ENCODE measurements at regions not wholly inside any gene's neighbourhood (a gene's known extent, or its start where the extent isn't known, plus 50 kb on each side); places are given as distances from the start of the nearest gene placed in this dataset.

DNA sequence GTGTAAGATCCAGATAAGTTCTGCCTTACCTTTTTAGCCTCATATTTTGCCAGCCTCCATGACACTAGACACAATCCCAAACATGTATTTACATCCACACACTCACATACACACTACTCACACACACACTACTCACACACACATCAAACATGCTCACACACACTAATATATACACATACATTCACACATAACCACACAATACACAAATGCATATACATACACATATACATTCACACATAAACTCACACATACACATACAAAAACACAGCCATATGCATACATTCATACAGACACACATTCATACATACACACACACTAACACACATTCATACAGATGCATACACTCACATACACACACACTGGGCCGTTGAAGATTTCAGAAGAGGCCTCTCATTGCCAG is 109.5 kb downstream of the MAIP1 start:
- Histone ChIP-seq H3K4me2 (ENCODE audit: insufficient read depth, low read length, poor library complexity, severe bottlenecking) (no peak overlapping the region), H3K36me3 (replicated peaks in 1 of 2; ENCODE audit: control insufficient read depth in 2 of 2, insufficient read depth in 2 of 2, low read length in 2 of 2) (no peaks in the 10 kb centered on the region), H2AFZ (ENCODE audit: low read length) (peak overlapping the region; percentile 27), H2BK12ac (ENCODE audit: low read length) (no peak overlapping the region), H3K27me3 (ENCODE audit: control insufficient read depth in 3 of 3, insufficient read depth in 3 of 3, low read depth in 1 of 3, low read length in 3 of 3) (no peaks in the 10 kb centered on the region), H2BK15ac (ENCODE audit: low read length) (no peak overlapping the region), H3K14ac (ENCODE audit: low read length) (no peak overlapping the region), H3K9me3 (replicated peaks in 1 of 2; ENCODE audit: control insufficient read depth in 2 of 2, insufficient read depth in 1 of 2, low read depth in 1 of 2, low read length in 2 of 2) (peaks cover 0 to 3% of the 10 kb centered on the region in 2 donors), H2BK5ac (ENCODE audit: low read length) (no peak overlapping the region), H4K8ac (ENCODE audit: low read depth, low read length) (no peak overlapping the region), H3K9ac (ENCODE audit: low read depth, low read length, poor library complexity) (no peak overlapping the region), H3K4me3 (ENCODE audit: low read length in 2 of 2) (no peak overlapping the region), H3K79me1 (ENCODE audit: low read depth, low read length) (no peaks in the 10 kb centered on the region), H3K18ac (ENCODE audit: low read length) (no peak overlapping the region), H3K23ac (ENCODE audit: low read depth, low read length, poor library complexity) (no peak overlapping the region), H2BK120ac (ENCODE audit: low read depth, low read length) (no peak overlapping the region), H3K27ac (replicated peaks; ENCODE audit: low read length) (no peak overlapping the region), H3K4ac (ENCODE audit: low read length) (no peak overlapping the region), H4K91ac (ENCODE audit: low read depth, low read length, poor library complexity) (no peak overlapping the region), H3K4me1 (ENCODE audit: control insufficient read depth in 2 of 2, insufficient read depth in 1 of 2, low read depth in 1 of 2, low read length in 2 of 2) (peaks cover 0 to 12% of the 10 kb centered on the region in 2 donors), H2AK5ac (ENCODE audit: low read depth, low read length) (no peak overlapping the region)
- no peak for DNase-seq (ENCODE audit: low spot score)
- no CpG with 5 or more reads among the region's 1 CpG for WGBS, 2 donors (ENCODE audit: extremely low coverage in 2 of 2, insufficient read length in 2 of 2, insufficient replicate concordance in 1 of 2)

DNA sequence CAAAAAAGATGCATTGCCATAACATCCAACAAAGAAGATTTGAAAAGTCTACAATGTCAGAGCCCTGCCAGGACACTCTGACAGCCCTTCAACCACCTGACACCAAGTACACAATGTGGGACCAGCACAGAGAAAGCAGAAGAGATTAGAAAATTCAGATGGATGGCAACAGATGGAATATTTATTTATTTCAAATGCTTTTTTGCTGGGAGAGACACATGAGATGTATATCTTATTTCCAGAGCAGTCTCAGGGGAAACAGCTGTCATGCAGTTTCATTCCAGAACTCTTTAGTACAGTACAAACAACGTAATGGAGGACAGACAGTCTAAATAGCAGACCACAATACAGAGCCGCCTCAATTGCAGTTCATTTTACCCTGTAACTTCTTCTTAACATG is 110.1 kb downstream of the MAIP1 start:
- H3K4ac ChIP-seq (ENCODE audit: low read length), result no peak overlapping the region
- no peak overlapping the region for H3K23ac ChIP-seq (ENCODE audit: low read depth, low read length, poor library complexity)
- H4K91ac ChIP-seq (ENCODE audit: low read depth, low read length, poor library complexity), result no peak overlapping the region
- H3K36me3 ChIP-seq (replicated peaks in 1 of 2; ENCODE audit: control insufficient read depth in 2 of 2, insufficient read depth in 2 of 2, low read length in 2 of 2), result no peaks in the 10 kb centered on the region
- no peak for DNase-seq (ENCODE audit: low spot score)
- no peak overlapping the region for H2BK120ac ChIP-seq (ENCODE audit: low read depth, low read length)
- H3K4me2 ChIP-seq (ENCODE audit: insufficient read depth, low read length, poor library complexity, severe bottlenecking), result no peak overlapping the region
- H2BK5ac ChIP-seq (ENCODE audit: low read length), result no peak overlapping the region
- H3K9ac ChIP-seq (ENCODE audit: low read depth, low read length, poor library complexity), result no peak overlapping the region
- H4K8ac ChIP-seq (ENCODE audit: low read depth, low read length), result no peak overlapping the region
- no peak overlapping the region for H3K27ac ChIP-seq (replicated peaks; ENCODE audit: low read length)
- no peaks in the 10 kb centered on the region for H3K79me1 ChIP-seq (ENCODE audit: low read depth, low read length)
- peak overlapping the region; percentile 27 for H2AFZ ChIP-seq (ENCODE audit: low read length)
- no peak overlapping the region for H3K4me3 ChIP-seq (ENCODE audit: low read length in 2 of 2)
- H3K18ac ChIP-seq (ENCODE audit: low read length), result no peak overlapping the region
- no CpG with 5 or more reads among the region's 2 CpGs for WGBS, 2 donors (ENCODE audit: extremely low coverage in 2 of 2, insufficient read length in 2 of 2, insufficient replicate concordance in 1 of 2)
- no peaks in the 10 kb centered on the region for H3K27me3 ChIP-seq (ENCODE audit: control insufficient read depth in 3 of 3, insufficient read depth in 3 of 3, low read depth in 1 of 3, low read length in 3 of 3)
- H3K9me3 ChIP-seq (replicated peaks in 1 of 2; ENCODE audit: control insufficient read depth in 2 of 2, insufficient read depth in 1 of 2, low read depth in 1 of 2, low read length in 2 of 2), result peaks cover 0 to 3% of the 10 kb centered on the region in 2 donors
- no peak overlapping the region for H2BK15ac ChIP-seq (ENCODE audit: low read length)
- peaks cover 0 to 12% of the 10 kb centered on the region in 2 donors for H3K4me1 ChIP-seq (ENCODE audit: control insufficient read depth in 2 of 2, insufficient read depth in 1 of 2, low read depth in 1 of 2, low read length in 2 of 2)
- H2BK12ac ChIP-seq (ENCODE audit: low read length), result no peak overlapping the region
- no peak overlapping the region for H2AK5ac ChIP-seq (ENCODE audit: low read depth, low read length)
- H3K14ac ChIP-seq (ENCODE audit: low read length), result no peak overlapping the region

DNA sequence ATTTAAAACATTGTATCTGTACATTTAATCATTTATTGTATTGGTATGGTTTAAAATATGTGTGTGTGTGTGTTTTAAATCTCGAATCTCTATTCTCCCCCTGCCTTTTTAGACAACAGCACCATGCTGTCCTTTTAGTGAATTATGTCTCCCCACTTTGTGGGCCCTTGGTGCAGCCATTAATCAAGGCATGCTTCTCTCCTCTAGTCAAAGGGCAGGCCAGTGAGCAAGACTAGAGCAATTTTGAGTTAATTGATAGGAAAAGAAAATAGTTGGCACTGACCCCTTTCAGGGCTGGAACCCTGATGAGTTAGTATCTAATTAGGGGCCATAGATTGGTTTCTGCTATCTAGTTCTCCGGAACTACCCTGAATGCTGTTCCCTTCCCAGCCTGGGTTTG is 111.0 kb downstream of the MAIP1 start:
- Histone ChIP-seq H3K9me3 (replicated peaks in 1 of 2; ENCODE audit: control insufficient read depth in 2 of 2, insufficient read depth in 1 of 2, low read depth in 1 of 2, low read length in 2 of 2) (peaks cover 0 to 3% of the 10 kb centered on the region in 2 donors), H2BK15ac (ENCODE audit: low read length) (no peak overlapping the region), H4K91ac (ENCODE audit: low read depth, low read length, poor library complexity) (no peak overlapping the region), H3K4ac (ENCODE audit: low read length) (no peak overlapping the region), H3K9ac (ENCODE audit: low read depth, low read length, poor library complexity) (no peak overlapping the region), H3K36me3 (replicated peaks in 1 of 2; ENCODE audit: control insufficient read depth in 2 of 2, insufficient read depth in 2 of 2, low read length in 2 of 2) (no peaks in the 10 kb centered on the region), H3K4me2 (ENCODE audit: insufficient read depth, low read length, poor library complexity, severe bottlenecking) (no peak overlapping the region), H2BK12ac (ENCODE audit: low read length) (no peak overlapping the region), H3K23ac (ENCODE audit: low read depth, low read length, poor library complexity) (no peak overlapping the region), H3K27me3 (ENCODE audit: control insufficient read depth in 3 of 3, insufficient read depth in 3 of 3, low read depth in 1 of 3, low read length in 3 of 3) (no peaks in the 10 kb centered on the region), H3K79me1 (ENCODE audit: low read depth, low read length) (no peaks in the 10 kb centered on the region), H3K4me1 (ENCODE audit: control insufficient read depth in 2 of 2, insufficient read depth in 1 of 2, low read depth in 1 of 2, low read length in 2 of 2) (peaks cover 0 to 12% of the 10 kb centered on the region in 2 donors), H2BK5ac (ENCODE audit: low read length) (no peak overlapping the region), H3K14ac (ENCODE audit: low read length) (no peak overlapping the region), H3K4me3 (ENCODE audit: low read length in 2 of 2) (no peak overlapping the region), H2AFZ (ENCODE audit: low read length) (no peak overlapping the region), H2BK120ac (ENCODE audit: low read depth, low read length) (no peak overlapping the region), H2AK5ac (ENCODE audit: low read depth, low read length) (no peak overlapping the region), H3K27ac (replicated peaks; ENCODE audit: low read length) (no peak overlapping the region), H3K18ac (ENCODE audit: low read length) (no peak overlapping the region), H4K8ac (ENCODE audit: low read depth, low read length) (no peak overlapping the region)
- DNase-seq (ENCODE audit: low spot score), result no peak
- no CpG with 5 or more reads among the region's 2 CpGs for WGBS, 2 donors (ENCODE audit: extremely low coverage in 2 of 2, insufficient read length in 2 of 2, insufficient replicate concordance in 1 of 2)

DNA sequence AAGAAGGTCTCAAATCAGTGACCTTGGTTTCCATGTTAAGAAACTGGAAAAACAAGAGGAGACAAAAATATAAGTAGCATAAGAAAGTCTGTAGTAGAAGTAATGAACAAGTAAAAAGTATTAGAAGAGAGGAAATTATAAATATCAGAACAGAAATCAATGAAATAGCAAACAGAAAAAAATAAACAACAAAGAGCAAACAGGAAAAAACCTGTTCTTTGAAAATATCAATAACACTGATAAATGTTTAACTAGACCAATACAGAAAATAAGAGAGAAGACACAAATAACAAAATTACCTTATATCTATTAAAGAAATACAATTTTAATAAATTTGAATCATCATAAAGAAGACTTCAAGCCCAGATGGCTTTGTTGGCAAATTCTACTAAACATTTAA is 113.3 kb downstream of the MAIP1 start:
- Histone ChIP-seq H3K14ac (ENCODE audit: low read length) (no peak overlapping the region), H3K4me1 (ENCODE audit: control insufficient read depth in 2 of 2, insufficient read depth in 1 of 2, low read depth in 1 of 2, low read length in 2 of 2) (peaks cover 0 to 8% of the 10 kb centered on the region in 2 donors)
- DNase-seq (ENCODE audit: low spot score), result no peak

More for the DNA sequence above, 113.3 kb downstream of the MAIP1 start:
- Histone ChIP-seq H2BK15ac (ENCODE audit: low read length) (no peak overlapping the region), H3K4me2 (ENCODE audit: insufficient read depth, low read length, poor library complexity, severe bottlenecking) (no peak overlapping the region), H3K4me3 (ENCODE audit: low read length in 2 of 2) (no peak overlapping the region), H3K4ac (ENCODE audit: low read length) (no peak overlapping the region), H3K27me3 (ENCODE audit: control insufficient read depth in 3 of 3, insufficient read depth in 3 of 3, low read depth in 1 of 3, low read length in 3 of 3) (no peaks in the 10 kb centered on the region), H3K36me3 (replicated peaks in 1 of 2; ENCODE audit: control insufficient read depth in 2 of 2, insufficient read depth in 2 of 2, low read length in 2 of 2) (no peaks in the 10 kb centered on the region), H2BK120ac (ENCODE audit: low read depth, low read length) (no peak overlapping the region), H2AK5ac (ENCODE audit: low read depth, low read length) (no peak overlapping the region), H2BK12ac (ENCODE audit: low read length) (no peak overlapping the region), H4K91ac (ENCODE audit: low read depth, low read length, poor library complexity) (no peak overlapping the region), H3K18ac (ENCODE audit: low read length) (no peak overlapping the region), H3K9ac (ENCODE audit: low read depth, low read length, poor library complexity) (no peak overlapping the region), H3K23ac (ENCODE audit: low read depth, low read length, poor library complexity) (no peak overlapping the region), H3K79me1 (ENCODE audit: low read depth, low read length) (no peaks in the 10 kb centered on the region), H2BK5ac (ENCODE audit: low read length) (no peak overlapping the region), H4K8ac (ENCODE audit: low read depth, low read length) (no peak overlapping the region), H3K27ac (replicated peaks; ENCODE audit: low read length) (no peak overlapping the region), H3K9me3 (replicated peaks in 1 of 2; ENCODE audit: control insufficient read depth in 2 of 2, insufficient read depth in 1 of 2, low read depth in 1 of 2, low read length in 2 of 2) (no peaks in the 10 kb centered on the region), H2AFZ (ENCODE audit: low read length) (no peak overlapping the region)

Data from neuronal stem cell (in vitro differentiated cells).